NCI-H187 (cell line): ENCODE measurements at regions not wholly inside any gene's neighbourhood (a gene's known extent, or its start where the extent isn't known, plus 50 kb on each side); places are given as distances from the start of the nearest gene placed in this dataset.

Source experiments
- DNase-seq, 2 experiments: peaks; one replicate each; lab custom pipeline; 2025; lab: John Stamatoyannopoulos, UW

GRCh38 chrX:7280520-7280919 lies 132.6 kb upstream of the PUDP start:
- no peak for DNase-seq

GRCh38 chrX:7272346-7272745 lies 124.4 kb upstream of the PUDP start:
- DNase-seq = no peak

- DNase-seq = no peak
Observed at GRCh38 chrX:7270933-7271332, 123.0 kb upstream of the PUDP start.

GRCh38 chrX:7269991-7270390 lies 122.0 kb upstream of the PUDP start:
- DNase-seq = no peak

GRCh38 chrX:7269589-7269988 lies 121.6 kb upstream of the PUDP start:
- DNase-seq = no peak

GRCh38 chrX:7266288-7266687 lies 118.3 kb upstream of the PUDP start:
- DNase-seq = no peak

- DNase-seq = no peak
Observed at GRCh38 chrX:7264399-7264798, 116.4 kb upstream of the PUDP start.

GRCh38 chrX:7263961-7264360 lies 116.0 kb upstream of the PUDP start:
- DNase-seq = no peak

GRCh38 chrX:7263330-7263729 lies 115.4 kb upstream of the PUDP start:
- no peak for DNase-seq

GRCh38 chrX:7262551-7262950 lies 114.6 kb upstream of the PUDP start:
- DNase-seq = no peak

- no peak for DNase-seq
Observed at GRCh38 chrX:7261672-7262332, 113.8 kb upstream of the PUDP start.

- no peak for DNase-seq
Observed at GRCh38 chrX:7254144-7254543, 106.2 kb upstream of the PUDP start.

- DNase-seq = no peak
Observed at GRCh38 chrX:7253565-7253964, 105.6 kb upstream of the PUDP start.

GRCh38 chrX:7252013-7252610 lies 104.2 kb upstream of the PUDP start:
- no peak for DNase-seq

- no peak for DNase-seq
Observed at GRCh38 chrX:7247346-7247745, 99.4 kb upstream of the PUDP start.

GRCh38 chrX:7244405-7244804 lies 96.5 kb upstream of the PUDP start:
- DNase-seq = no peak

- no peak for DNase-seq
Observed at GRCh38 chrX:7242613-7243012, 94.7 kb upstream of the PUDP start.

- DNase-seq = no peak
Observed at GRCh38 chrX:7240929-7241328, 93.0 kb upstream of the PUDP start.

- DNase-seq = no peak
Observed at GRCh38 chrX:7235071-7235470, 87.1 kb upstream of the PUDP start.

- DNase-seq = no peak
Observed at GRCh38 chrX:7233580-7234406, 85.8 kb upstream of the PUDP start.

GRCh38 chrX:7228226-7228625 lies 80.3 kb upstream of the PUDP start:
- DNase-seq = no peak

- no peak for DNase-seq
Observed at GRCh38 chrX:7225338-7225737, 77.4 kb upstream of the PUDP start.

GRCh38 chrX:7223271-7223670 lies 75.3 kb upstream of the PUDP start:
- no peak for DNase-seq
